HCT116 (cell line): ENCODE measurements at regions not wholly inside any gene's neighbourhood (a gene's known extent, or its start where the extent isn't known, plus 50 kb on each side); places are given as distances from the start of the nearest gene placed in this dataset.

ENCODE experiments used
- CEBPB ChIP-seq: IDR thresholded peaks from 2 replicates; pipeline ENCODE4 v1.6.1; 2012; ENCODE audit warnings: low read depth
- CTCF ChIP-seq, 3 experiments: fragments of 200-600 bp in 1 of 3; sonication (generic) in 1 of 3; IDR thresholded peaks in 2 of 3; conservative IDR thresholded peaks in 1 of 3; 2 replicates each; pipeline ENCODE4 v1.5.1; 2012 to 2017; ENCODE audit warnings: low read depth in 2 of 3, low read length in 2 of 3, antibody characterized with exemption in 1 of 3, borderline replicate concordance in 1 of 3, control low read depth in 1 of 3, mild to moderate bottlenecking in 1 of 3, mixed read lengths in 1 of 3, mixed run types in 1 of 3, moderate library complexity in 1 of 3; ENCODE audit not compliant: insufficient read depth in 1 of 3
- EGR1 ChIP-seq: IDR thresholded peaks from 2 replicates; pipeline ENCODE4 v1.6.1; 2012; ENCODE audit warnings: low read depth
- EZH2 ChIP-seq: fragments of 200-600 bp; sonication (generic); IDR thresholded peaks from 2 replicates; pipeline ENCODE4 v1.6.1; 2017; ENCODE audit warnings: antibody characterized with exemption, mixed run types
- JUND ChIP-seq: IDR thresholded peaks from 2 replicates; pipeline ENCODE4 v1.6.1; 2012
- POLR2A ChIP-seq: IDR thresholded peaks from 2 replicates; pipeline ENCODE4 v1.7.0; 2011; ENCODE audit warnings: borderline replicate concordance; ENCODE audit not compliant: insufficient read depth, insufficient read length; ENCODE audit errors: extremely low read depth
- POLR2AphosphoS5 ChIP-seq: IDR thresholded peaks from 2 replicates; pipeline ENCODE4 v1.6.1; 2011; ENCODE audit warnings: mild to moderate bottlenecking, low read depth, low read length, moderate library complexity
- REST ChIP-seq: IDR thresholded peaks from 2 replicates; pipeline ENCODE4 v1.6.1; 2012; ENCODE audit warnings: low read depth
- SIN3A ChIP-seq: IDR thresholded peaks from 2 replicates; pipeline ENCODE4 v1.6.1; 2012; ENCODE audit warnings: low read depth
- SP1 ChIP-seq: IDR thresholded peaks from 2 replicates; pipeline ENCODE4 v1.6.1; 2012; ENCODE audit warnings: low read depth
- TCF7L2 ChIP-seq: IDR thresholded peaks from 2 replicates; pipeline ENCODE4 v1.7.0; 2011; ENCODE audit warnings: borderline replicate concordance, inconsistent platforms; ENCODE audit not compliant: insufficient read depth, insufficient read length; ENCODE audit errors: extremely low read depth
- ZNF274 ChIP-seq: fragments of 200-500 bp; sonication (Bioruptor generic); IDR thresholded peaks from 2 replicates; pipeline ENCODE4 v1.6.1; 2014; ENCODE audit warnings: mild to moderate bottlenecking, low read depth, low read length, inconsistent platforms

- TF ChIP-seq REST = no peak
- no peak for TF ChIP-seq CTCF (IDR thresholded peaks at IDR 0.05 in 2 of 3, conservative IDR thresholded peaks at IDR 0.05 in 1 of 3; ENCODE audit: borderline replicate concordance in 1 of 3, insufficient read depth in 1 of 3, low read depth in 2 of 3, low read length in 2 of 3)
- no peak for TF ChIP-seq POLR2A
- no peak for TF ChIP-seq CEBPB
- no peak for TF ChIP-seq JUND
- no peak for TF ChIP-seq POLR2AphosphoS5
- no peak for TF ChIP-seq TCF7L2
- no peak for TF ChIP-seq EGR1
- TF ChIP-seq SP1 = no peak
- TF ChIP-seq ZNF274 = no peak
- no peak for TF ChIP-seq SIN3A
- no peak for TF ChIP-seq EZH2
These were observed 55.2 kb upstream of the MRTFB start for GRCh38 chr16:14015948-14016347.
